ENCODE measurements at regions not wholly inside any gene's neighbourhood (a gene's known extent, or its start where the extent isn't known, plus 50 kb on each side); places are given as distances from the start of the nearest gene placed in this dataset.

GRCh38 chr13:65154661-65155447 is 2075.3 kb downstream of the PCDH9 start:
- TF ChIP-seq, protein P1, sequence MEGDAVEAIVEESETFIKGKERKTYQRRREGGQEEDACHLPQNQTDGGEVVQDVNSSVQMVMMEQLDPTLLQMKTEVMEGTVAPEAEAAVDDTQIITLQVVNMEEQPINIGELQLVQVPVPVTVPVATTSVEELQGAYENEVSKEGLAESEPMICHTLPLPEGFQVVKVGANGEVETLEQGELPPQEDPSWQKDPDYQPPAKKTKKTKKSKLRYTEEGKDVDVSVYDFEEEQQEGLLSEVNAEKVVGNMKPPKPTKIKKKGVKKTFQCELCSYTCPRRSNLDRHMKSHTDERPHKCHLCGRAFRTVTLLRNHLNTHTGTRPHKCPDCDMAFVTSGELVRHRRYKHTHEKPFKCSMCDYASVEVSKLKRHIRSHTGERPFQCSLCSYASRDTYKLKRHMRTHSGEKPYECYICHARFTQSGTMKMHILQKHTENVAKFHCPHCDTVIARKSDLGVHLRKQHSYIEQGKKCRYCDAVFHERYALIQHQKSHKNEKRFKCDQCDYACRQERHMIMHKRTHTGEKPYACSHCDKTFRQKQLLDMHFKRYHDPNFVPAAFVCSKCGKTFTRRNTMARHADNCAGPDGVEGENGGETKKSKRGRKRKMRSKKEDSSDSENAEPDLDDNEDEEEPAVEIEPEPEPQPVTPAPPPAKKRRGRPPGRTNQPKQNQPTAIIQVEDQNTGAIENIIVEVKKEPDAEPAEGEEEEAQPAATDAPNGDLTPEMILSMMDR (conservative IDR thresholded peaks at IDR 0.05; ENCODE audit: low read length): no peak
- TF ChIP-seq EZH2phosphoT487 (IDR thresholded peaks at IDR 0.05; ENCODE audit: borderline replicate concordance): no peak

Measured in Loucy (cell line).